ENCODE measurements at regions not wholly inside any gene's neighbourhood (a gene's known extent, or its start where the extent isn't known, plus 50 kb on each side); places are given as distances from the start of the nearest gene placed in this dataset.
"Not testable (repeated sequence)": the region's sequence is repeated elsewhere in the genome, so short reads cannot be mapped to it uniquely, and the experiment has no call there.

DNA sequence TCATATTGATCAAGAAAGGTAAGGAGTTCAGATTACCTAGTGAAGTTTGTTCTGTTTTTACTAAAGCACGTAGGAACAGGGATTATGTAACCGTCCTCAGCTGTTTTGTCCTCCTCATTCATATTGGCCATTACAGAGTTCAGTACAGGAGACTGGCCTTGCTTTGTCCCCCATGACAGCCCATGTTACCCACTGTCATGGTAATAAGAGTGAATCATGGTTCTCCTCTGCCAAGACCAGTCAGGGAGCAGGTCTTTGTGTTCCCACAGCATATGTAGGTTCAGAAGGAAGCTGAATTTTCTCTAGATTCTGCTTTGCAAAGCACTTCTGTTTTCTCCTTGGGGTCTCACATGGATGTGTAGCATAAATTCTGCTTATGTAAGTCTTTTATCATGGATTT, 106.2 kb upstream of the GPR141 start:
- ChIA-PET POLR2A (interaction anchor here (0.6 kb wide), 1 partner anchor 311 kb away, joined by 3 read pairs; no protein-coding TSS in a partner anchor), CTCF (no interaction called here)
- H3K27me3 Mint-ChIP-seq = peaks cover 13 to 32% (median 27%) of the 10 kb centered on the region in 5 donors
- no peaks in the 10 kb centered on the region for H3K36me3 Mint-ChIP-seq
- Histone ChIP-seq H3K4me1 (ENCODE audit: control insufficient read depth in 2 of 2, insufficient read depth in 2 of 2, low read length in 2 of 2) (no peaks in the 10 kb centered on the region), H3K9me3 (ENCODE audit: control insufficient read depth in 2 of 3, low read length in 3 of 3) (no peaks in the 10 kb centered on the region), H3K4me3 (ENCODE audit: low read length) (no peak overlapping the region), H3K27me3 (ENCODE audit: control insufficient read depth in 2 of 2, insufficient read depth in 2 of 2, low read length in 2 of 2) (no peaks in the 10 kb centered on the region), H3K27ac (ENCODE audit: low read depth, low read length) (no peak overlapping the region), H3K36me3 (ENCODE audit: control insufficient read depth in 2 of 3, insufficient read depth in 3 of 3, low read length in 3 of 3) (no peaks in the 10 kb centered on the region)
- no peak overlapping the region for H3K27ac Mint-ChIP-seq
- no peaks in the 10 kb centered on the region for H3K4me1 Mint-ChIP-seq
- intact Hi-C loops (cut with micrococcal nuclease) = no loop called here
- no peak overlapping the region for H3K4me3 Mint-ChIP-seq
- ATAC-seq (no peak), DNase-seq (no peak)
- H3K9me3 Mint-ChIP-seq = peaks cover 0 to 2% (median 0%) of the 10 kb centered on the region in 11 donors

DNA sequence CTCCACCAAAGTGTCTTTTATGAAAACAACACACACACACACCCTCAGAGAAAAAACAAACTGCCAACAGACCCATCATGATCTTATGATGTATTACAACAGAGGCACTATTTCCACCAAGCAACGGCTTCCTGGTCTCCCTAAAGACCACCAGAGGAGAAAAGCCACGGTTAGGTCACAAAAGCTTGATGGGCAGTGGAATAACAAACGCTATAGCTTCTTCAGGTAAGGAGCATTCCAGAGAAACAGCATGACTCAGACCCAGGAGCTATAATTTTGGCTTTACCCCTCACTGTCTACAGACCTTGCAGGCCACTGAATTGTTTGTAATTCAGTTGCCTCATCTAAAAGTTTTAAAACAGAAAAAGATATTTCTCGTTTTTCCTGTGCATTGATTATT, 105.7 kb upstream of the GPR141 start:
- Histone ChIP-seq H3K4me1 (ENCODE audit: control insufficient read depth in 2 of 2, insufficient read depth in 2 of 2, low read length in 2 of 2) (no peaks in the 10 kb centered on the region), H3K9me3 (ENCODE audit: control insufficient read depth in 2 of 3, low read length in 3 of 3) (no peaks in the 10 kb centered on the region), H3K27me3 (ENCODE audit: control insufficient read depth in 2 of 2, insufficient read depth in 2 of 2, low read length in 2 of 2) (no peaks in the 10 kb centered on the region), H3K27ac (ENCODE audit: low read depth, low read length) (no peak overlapping the region), H3K36me3 (ENCODE audit: control insufficient read depth in 2 of 3, insufficient read depth in 3 of 3, low read length in 3 of 3) (no peaks in the 10 kb centered on the region), H3K4me3 (ENCODE audit: low read length) (no peak overlapping the region)
- DNase-seq (no peak), ATAC-seq (no peak)
- intact Hi-C loops (cut with micrococcal nuclease) = no loop called here
- CTCF ChIA-PET = interaction anchor here (1.5 kb wide), 1 partner anchor 10 kb away, joined by 3 read pairs; no protein-coding TSS in a partner anchor
- Mint-ChIP-seq H3K4me3 (no peak overlapping the region), H3K27ac (no peak overlapping the region), H3K27me3 (peaks cover 13 to 30% (median 27%) of the 10 kb centered on the region in 5 donors), H3K9me3 (peaks cover 0 to 2% (median 0%) of the 10 kb centered on the region in 11 donors), H3K36me3 (no peaks in the 10 kb centered on the region), H3K4me1 (no peaks in the 10 kb centered on the region)
- POLR2A ChIA-PET = interaction anchor here (0.6 kb wide), 1 partner anchor 311 kb away, joined by 3 read pairs; no protein-coding TSS in a partner anchor

GRCh38 chr7:37578350-37578749, 105.2 kb upstream of the GPR141 start:
- H3K36me3 Mint-ChIP-seq = no peaks in the 10 kb centered on the region
- peaks cover 0 to 2% (median 0%) of the 10 kb centered on the region in 11 donors for H3K9me3 Mint-ChIP-seq
- intact Hi-C loops (cut with micrococcal nuclease) = no loop called here
- ATAC-seq = no peak
- no peaks in the 10 kb centered on the region for H3K27me3 ChIP-seq (ENCODE audit: control insufficient read depth in 2 of 2, insufficient read depth in 2 of 2, low read length in 2 of 2)
- H3K4me1 Mint-ChIP-seq = no peaks in the 10 kb centered on the region
- no peak overlapping the region for H3K4me3 ChIP-seq (ENCODE audit: low read length)
- no peak overlapping the region for H3K4me3 Mint-ChIP-seq
- H3K27ac ChIP-seq (ENCODE audit: low read depth, low read length) = no peak overlapping the region
- H3K27me3 Mint-ChIP-seq = peaks cover 13 to 31% (median 27%) of the 10 kb centered on the region in 5 donors
- no peaks in the 10 kb centered on the region for H3K36me3 ChIP-seq (ENCODE audit: control insufficient read depth in 2 of 3, insufficient read depth in 3 of 3, low read length in 3 of 3)
- CTCF ChIA-PET = interaction anchor here (1.5 kb wide), 1 partner anchor 9 kb away, joined by 3 read pairs; no protein-coding TSS in a partner anchor
- H3K9me3 ChIP-seq (ENCODE audit: control insufficient read depth in 2 of 3, low read length in 3 of 3) = no peaks in the 10 kb centered on the region
- no peak for DNase-seq
- H3K27ac Mint-ChIP-seq = no peak overlapping the region
- POLR2A ChIA-PET = no interaction called here
- H3K4me1 ChIP-seq (ENCODE audit: control insufficient read depth in 2 of 2, insufficient read depth in 2 of 2, low read length in 2 of 2) = no peaks in the 10 kb centered on the region

DNA sequence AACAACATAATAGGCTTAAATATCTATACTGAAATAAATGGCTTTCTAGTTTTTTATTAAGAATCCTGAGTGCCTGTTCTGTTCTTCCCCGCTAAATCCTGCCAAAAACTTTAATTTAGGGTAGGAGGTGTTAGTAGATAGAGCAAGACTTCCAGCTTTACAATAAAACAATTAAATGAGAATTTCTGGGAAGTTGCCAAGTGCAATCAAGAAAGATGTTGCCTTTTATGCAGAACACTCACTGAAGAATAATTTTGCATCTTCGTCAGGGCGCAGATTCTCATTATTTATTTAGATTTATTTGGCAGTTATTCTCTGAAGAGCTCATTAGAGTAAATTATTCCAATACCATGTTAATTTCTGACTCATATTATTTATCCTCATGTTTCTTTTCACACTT, 103.2 kb upstream of the GPR141 start:
- no peaks in the 10 kb centered on the region for H3K4me1 ChIP-seq (ENCODE audit: control insufficient read depth in 2 of 2, insufficient read depth in 2 of 2, low read length in 2 of 2)
- peaks cover 0 to 2% (median 0%) of the 10 kb centered on the region in 11 donors for H3K9me3 Mint-ChIP-seq
- peaks cover 17 to 34% (median 20%) of the 10 kb centered on the region in 5 donors for H3K27me3 Mint-ChIP-seq
- no peak overlapping the region for H3K4me3 Mint-ChIP-seq
- no peak overlapping the region for H3K27ac ChIP-seq (ENCODE audit: low read depth, low read length)
- H3K4me3 ChIP-seq (ENCODE audit: low read length) = no peak overlapping the region
- no peaks in the 10 kb centered on the region for H3K36me3 ChIP-seq (ENCODE audit: control insufficient read depth in 2 of 3, insufficient read depth in 3 of 3, low read length in 3 of 3)
- DNase-seq (no peak), ATAC-seq (no peak)
- H3K4me1 Mint-ChIP-seq = peaks cover 0 to 4% (median 0%) of the 10 kb centered on the region in 7 donors
- no peaks in the 10 kb centered on the region for H3K36me3 Mint-ChIP-seq
- CTCF ChIA-PET = no interaction called here
- no peaks in the 10 kb centered on the region for H3K27me3 ChIP-seq (ENCODE audit: control insufficient read depth in 2 of 2, insufficient read depth in 2 of 2, low read length in 2 of 2)
- no peak overlapping the region for H3K27ac Mint-ChIP-seq
- intact Hi-C loops (cut with micrococcal nuclease) = no loop called here
- H3K9me3 ChIP-seq (ENCODE audit: control insufficient read depth in 2 of 3, low read length in 3 of 3) = no peaks in the 10 kb centered on the region
- POLR2A ChIA-PET = no interaction called here

DNA sequence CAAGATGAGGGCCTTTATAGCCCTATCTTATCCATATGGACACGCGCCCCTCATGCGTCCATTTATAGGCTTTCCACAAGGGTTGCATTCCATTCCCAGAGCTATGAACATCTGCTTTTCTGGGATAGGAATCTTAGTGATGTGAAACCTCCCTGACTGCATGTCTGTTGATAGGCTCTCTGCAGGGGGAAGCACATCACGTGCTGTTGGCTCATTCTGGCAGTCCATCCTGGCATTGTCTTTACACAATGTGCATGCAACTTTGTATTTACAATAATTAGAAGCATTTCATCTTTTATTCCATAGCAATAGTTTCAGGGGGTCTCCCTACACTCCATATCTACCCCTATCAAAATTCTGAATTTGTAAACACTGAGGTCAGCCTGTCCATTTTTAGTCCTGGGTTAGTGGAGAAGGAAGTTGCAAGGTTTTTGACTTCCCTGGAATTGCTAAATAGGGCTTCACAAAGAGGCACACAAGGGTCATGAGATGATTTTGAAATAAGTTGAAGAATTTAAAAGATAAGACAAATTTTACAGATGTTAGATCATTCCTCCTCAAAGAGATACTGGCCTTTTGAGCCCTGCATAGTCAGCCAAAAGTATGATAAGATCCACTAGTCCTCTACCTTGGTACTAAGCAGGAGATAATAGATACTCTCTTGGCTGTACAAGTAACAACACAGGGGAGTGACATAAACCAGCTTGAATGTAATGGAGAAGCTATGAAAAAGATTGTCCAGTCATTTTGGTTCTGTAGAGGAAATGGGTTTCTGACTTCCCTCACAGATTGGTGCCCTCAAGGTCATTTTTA, 98.7 kb upstream of the GPR141 start:
- H3K36me3 ChIP-seq (ENCODE audit: control insufficient read depth in 2 of 3, insufficient read depth in 3 of 3, low read length in 3 of 3); H3K36me3 Mint-ChIP-seq; H3K4me1 Mint-ChIP-seq; H3K27ac ChIP-seq (ENCODE audit: low read depth, low read length); H3K27ac Mint-ChIP-seq; H3K9me3 Mint-ChIP-seq; H3K4me3 Mint-ChIP-seq; H3K4me3 ChIP-seq (ENCODE audit: low read length); intact Hi-C loops (cut with micrococcal nuclease); H3K27me3 ChIP-seq (ENCODE audit: control insufficient read depth in 2 of 2, insufficient read depth in 2 of 2, low read length in 2 of 2); H3K9me3 ChIP-seq (ENCODE audit: control insufficient read depth in 2 of 3, low read length in 3 of 3); DNase-seq; POLR2A ChIA-PET; CTCF ChIA-PET; H3K4me1 ChIP-seq (ENCODE audit: control insufficient read depth in 2 of 2, insufficient read depth in 2 of 2, low read length in 2 of 2): not testable (repeated sequence)
- H3K27me3 Mint-ChIP-seq = peaks cover 34 to 63% (median 42%) of the 10 kb centered on the region in 5 donors
- ATAC-seq = peak; percentile 62

GRCh38 chr7:37590824-37591223, 92.7 kb upstream of the GPR141 start:
- ChIA-PET POLR2A (no interaction called here), CTCF (interaction anchor here (0.6 kb wide), 1 partner anchor 777 kb away, joined by 4 read pairs; no protein-coding TSS in a partner anchor)
- no peak overlapping the region for H3K4me3 ChIP-seq (ENCODE audit: low read length)
- ATAC-seq (no peak), DNase-seq (no peak)
- peaks cover 0 to 13% (median 4%) of the 10 kb centered on the region in 11 donors for H3K9me3 Mint-ChIP-seq
- H3K36me3 Mint-ChIP-seq = peaks cover 0 to 6% (median 0%) of the 10 kb centered on the region in 5 donors
- H3K4me3 Mint-ChIP-seq = no peak overlapping the region
- no peaks in the 10 kb centered on the region for H3K27me3 ChIP-seq (ENCODE audit: control insufficient read depth in 2 of 2, insufficient read depth in 2 of 2, low read length in 2 of 2)
- H3K27ac ChIP-seq (ENCODE audit: low read depth, low read length) = no peak overlapping the region
- H3K27ac Mint-ChIP-seq = no peak overlapping the region
- no peaks in the 10 kb centered on the region for H3K4me1 ChIP-seq (ENCODE audit: control insufficient read depth in 2 of 2, insufficient read depth in 2 of 2, low read length in 2 of 2)
- H3K9me3 ChIP-seq (ENCODE audit: control insufficient read depth in 2 of 3, low read length in 3 of 3) = no peaks in the 10 kb centered on the region
- H3K4me1 Mint-ChIP-seq = no peaks in the 10 kb centered on the region
- H3K27me3 Mint-ChIP-seq = peaks cover 24 to 52% (median 40%) of the 10 kb centered on the region in 5 donors
- intact Hi-C loops (cut with micrococcal nuclease) = no loop called here
- no peaks in the 10 kb centered on the region for H3K36me3 ChIP-seq (ENCODE audit: control insufficient read depth in 2 of 3, insufficient read depth in 3 of 3, low read length in 3 of 3)

DNA sequence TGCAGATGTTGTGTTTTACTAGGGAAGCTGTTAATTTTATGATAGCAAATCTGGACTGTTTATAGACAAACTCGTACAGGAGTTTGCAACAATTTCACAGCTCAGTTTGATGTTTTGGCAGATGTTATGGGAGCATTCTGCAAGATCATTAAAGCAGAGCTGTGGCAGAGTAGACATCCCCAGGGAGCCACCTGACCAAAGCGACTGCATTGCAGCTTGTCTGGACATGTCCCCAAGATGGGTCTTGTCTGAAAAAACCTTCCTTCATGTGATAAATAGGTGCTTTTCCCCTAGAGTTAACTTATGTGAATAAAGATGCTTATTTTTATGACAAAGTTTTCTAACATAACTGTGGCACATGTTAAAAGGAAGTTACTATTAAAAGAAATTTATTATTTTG, 91.2 kb upstream of the GPR141 start:
- Mint-ChIP-seq H3K36me3 (peaks cover 0 to 5% (median 0%) of the 10 kb centered on the region in 5 donors), H3K9me3 (peaks cover 0 to 23% (median 8%) of the 10 kb centered on the region in 11 donors), H3K4me1 (no peaks in the 10 kb centered on the region), H3K27ac (no peak overlapping the region), H3K27me3 (peaks cover 24 to 44% (median 33%) of the 10 kb centered on the region in 5 donors), H3K4me3 (no peak overlapping the region)
- DNase-seq = no peak
- Histone ChIP-seq H3K4me1 (ENCODE audit: control insufficient read depth in 2 of 2, insufficient read depth in 2 of 2, low read length in 2 of 2) (no peaks in the 10 kb centered on the region), H3K4me3 (ENCODE audit: low read length) (no peak overlapping the region), H3K27ac (ENCODE audit: low read depth, low read length) (no peak overlapping the region), H3K27me3 (ENCODE audit: control insufficient read depth in 2 of 2, insufficient read depth in 2 of 2, low read length in 2 of 2) (no peaks in the 10 kb centered on the region), H3K36me3 (ENCODE audit: control insufficient read depth in 2 of 3, insufficient read depth in 3 of 3, low read length in 3 of 3) (no peaks in the 10 kb centered on the region), H3K9me3 (ENCODE audit: control insufficient read depth in 2 of 3, low read length in 3 of 3) (no peaks in the 10 kb centered on the region)
- ChIA-PET POLR2A (no interaction called here), CTCF (no interaction called here)
- intact Hi-C loops (cut with micrococcal nuclease) = no loop called here
- no peak for ATAC-seq

Data from naive thymus-derived CD4-positive, alpha-beta T cell (primary cell).